ENCODE measurements at regions not wholly inside any gene's neighbourhood (a gene's known extent, or its start where the extent isn't known, plus 50 kb on each side); places are given as distances from the start of the nearest gene placed in this dataset.

GRCh38 chr3:16675805-16676204, 70.6 kb upstream of the DAZL start:
- ChIA-PET CTCF (no interaction called here), POLR2A (no interaction called here)
- TF ChIP-seq FOXM1 (IDR thresholded peaks at IDR 0.05; ENCODE audit: borderline replicate concordance) (no peak), NFRKB (IDR thresholded peaks at IDR 0.05) (no peak), BHLHE40 (IDR thresholded peaks at IDR 0.05; ENCODE audit: borderline replicate concordance) (no peak), FOXA1 (IDR thresholded peaks at IDR 0.05) (no peak), ELF4 (IDR thresholded peaks at IDR 0.05) (no peak), HDGF (IDR thresholded peaks at IDR 0.05; ENCODE audit: borderline replicate concordance) (no peak), FOXK2 (IDR thresholded peaks at IDR 0.05) (no peak), LEF1 (IDR thresholded peaks at IDR 0.05; ENCODE audit: borderline replicate concordance) (no peak), CTBP1 (IDR thresholded peaks at IDR 0.05; ENCODE audit: borderline replicate concordance) (no peak), L3MBTL2 (conservative IDR thresholded peaks at IDR 0.05) (no peak), ARNT (IDR thresholded peaks at IDR 0.05) (no peak)
- TF ChIP-seq, protein P1, sequence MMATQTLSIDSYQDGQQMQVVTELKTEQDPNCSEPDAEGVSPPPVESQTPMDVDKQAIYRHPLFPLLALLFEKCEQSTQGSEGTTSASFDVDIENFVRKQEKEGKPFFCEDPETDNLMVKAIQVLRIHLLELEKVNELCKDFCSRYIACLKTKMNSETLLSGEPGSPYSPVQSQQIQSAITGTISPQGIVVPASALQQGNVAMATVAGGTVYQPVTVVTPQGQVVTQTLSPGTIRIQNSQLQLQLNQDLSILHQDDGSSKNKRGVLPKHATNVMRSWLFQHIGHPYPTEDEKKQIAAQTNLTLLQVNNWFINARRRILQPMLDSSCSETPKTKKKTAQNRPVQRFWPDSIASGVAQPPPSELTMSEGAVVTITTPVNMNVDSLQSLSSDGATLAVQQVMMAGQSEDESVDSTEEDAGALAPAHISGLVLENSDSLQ (IDR thresholded peaks at IDR 0.05): no peak
- DNase-seq (ENCODE audit: extremely low spot score): no peak

DNA sequence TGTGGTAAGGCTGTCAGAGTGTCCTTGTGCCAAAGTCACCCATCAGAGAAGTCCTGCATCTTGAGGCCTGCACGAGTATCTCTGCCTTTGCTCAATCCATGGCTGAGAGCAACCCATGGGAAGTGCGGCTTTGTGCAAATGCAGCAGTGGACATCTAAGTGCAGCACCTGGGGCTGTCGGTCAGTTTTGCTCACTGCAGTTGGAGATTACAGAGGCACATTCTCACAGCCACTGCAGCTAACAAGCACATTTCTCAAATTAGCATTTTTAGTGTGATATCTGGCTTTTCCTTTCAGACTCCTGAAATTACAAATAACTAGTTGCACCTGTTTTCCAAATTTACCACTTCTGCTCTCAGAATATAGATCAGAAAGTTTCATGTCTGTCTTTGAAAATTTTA, 81.5 kb upstream of the DAZL start:
- POLR2A ChIA-PET: no interaction called here
- CTCF ChIA-PET: no interaction called here
- TF ChIP-seq CTBP1 (IDR thresholded peaks at IDR 0.05; ENCODE audit: borderline replicate concordance): no peak
- TF ChIP-seq L3MBTL2 (conservative IDR thresholded peaks at IDR 0.05): no peak
- TF ChIP-seq FOXA1 (IDR thresholded peaks at IDR 0.05): no peak
- no peak for TF ChIP-seq LEF1 (IDR thresholded peaks at IDR 0.05; ENCODE audit: borderline replicate concordance)
- TF ChIP-seq ARNT (IDR thresholded peaks at IDR 0.05): no peak
- no peak for TF ChIP-seq TARDBP (IDR thresholded peaks at IDR 0.05)
- TF ChIP-seq, protein P1 (IDR thresholded peaks at IDR 0.05): no peak
- TF ChIP-seq FOXK2 (IDR thresholded peaks at IDR 0.05): no peak
- no peak for TF ChIP-seq BHLHE40 (IDR thresholded peaks at IDR 0.05; ENCODE audit: borderline replicate concordance)
- no peak for TF ChIP-seq ZNF384 (IDR thresholded peaks at IDR 0.05)
- no peak for TF ChIP-seq SUZ12 (IDR thresholded peaks at IDR 0.05)
- no peak for TF ChIP-seq SP1 (IDR thresholded peaks at IDR 0.05)
- no peak for TF ChIP-seq NFRKB (IDR thresholded peaks at IDR 0.05)
- no peak for TF ChIP-seq FOXM1 (IDR thresholded peaks at IDR 0.05; ENCODE audit: borderline replicate concordance)
- TF ChIP-seq ELF4 (IDR thresholded peaks at IDR 0.05): no peak
- TF ChIP-seq HDGF (IDR thresholded peaks at IDR 0.05; ENCODE audit: borderline replicate concordance): no peak
- DNase-seq (ENCODE audit: extremely low spot score): no peak

DNA sequence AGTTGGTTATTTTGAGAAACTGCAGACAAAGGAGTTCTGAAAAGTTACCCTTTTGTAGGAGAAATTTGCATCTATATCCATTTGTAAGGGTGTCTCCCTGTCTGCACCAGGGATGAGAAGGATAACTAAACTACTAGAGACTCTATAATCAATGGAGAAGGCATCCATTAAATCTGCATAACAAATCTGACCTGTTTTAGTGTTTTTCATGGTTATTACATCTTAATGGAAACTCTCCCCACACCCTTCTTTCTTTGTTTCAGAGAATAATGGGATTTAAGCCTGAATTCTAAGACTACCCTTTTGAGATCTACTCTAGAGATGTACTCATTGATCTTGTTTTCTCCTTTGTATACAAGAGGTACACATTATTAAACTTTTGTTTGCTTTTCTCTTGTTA, 82.0 kb upstream of the DAZL start:
- TF ChIP-seq FOXA1 (IDR thresholded peaks at IDR 0.05) (no peak), L3MBTL2 (conservative IDR thresholded peaks at IDR 0.05) (no peak), SUZ12 (IDR thresholded peaks at IDR 0.05) (no peak), ARNT (IDR thresholded peaks at IDR 0.05) (no peak), SP1 (IDR thresholded peaks at IDR 0.05) (no peak), NFRKB (IDR thresholded peaks at IDR 0.05) (no peak), TARDBP (IDR thresholded peaks at IDR 0.05) (no peak)
- DNase-seq (ENCODE audit: extremely low spot score): no peak
- ChIA-PET CTCF (interaction anchor here (0.8 kb wide), 1 partner anchor 15 kb away, joined by 3 read pairs; no protein-coding TSS in a partner anchor), POLR2A (no interaction called here)

- no peak for DNase-seq (ENCODE audit: extremely low spot score)
- TF ChIP-seq FOXA1 (IDR thresholded peaks at IDR 0.05): no peak
- POLR2A ChIA-PET: no interaction called here
- CTCF ChIA-PET: no interaction called here
Observed at GRCh38 chr3:16692486-16693344, 87.5 kb upstream of the DAZL start.

- ChIA-PET CTCF (interaction anchor here (0.8 kb wide), 1 partner anchor 10 kb away, joined by 6 read pairs; no protein-coding TSS in a partner anchor), POLR2A (no interaction called here)
- TF ChIP-seq CTBP1 (IDR thresholded peaks at IDR 0.05; ENCODE audit: borderline replicate concordance) (no peak), FOXA1 (IDR thresholded peaks at IDR 0.05) (no peak), TARDBP (IDR thresholded peaks at IDR 0.05) (no peak), NFRKB (IDR thresholded peaks at IDR 0.05) (no peak), ELF4 (IDR thresholded peaks at IDR 0.05) (no peak), SUZ12 (IDR thresholded peaks at IDR 0.05) (no peak), SP1 (IDR thresholded peaks at IDR 0.05) (no peak), HDGF (IDR thresholded peaks at IDR 0.05; ENCODE audit: borderline replicate concordance) (no peak), FOXK2 (IDR thresholded peaks at IDR 0.05) (no peak), L3MBTL2 (conservative IDR thresholded peaks at IDR 0.05) (no peak), ARNT (IDR thresholded peaks at IDR 0.05) (no peak), LEF1 (IDR thresholded peaks at IDR 0.05; ENCODE audit: borderline replicate concordance) (no peak)
- TF ChIP-seq, protein P1 (IDR thresholded peaks at IDR 0.05): no peak
- no peak for DNase-seq (ENCODE audit: extremely low spot score)
Observed at GRCh38 chr3:16693820-16694219, 88.6 kb upstream of the DAZL start.

DNA sequence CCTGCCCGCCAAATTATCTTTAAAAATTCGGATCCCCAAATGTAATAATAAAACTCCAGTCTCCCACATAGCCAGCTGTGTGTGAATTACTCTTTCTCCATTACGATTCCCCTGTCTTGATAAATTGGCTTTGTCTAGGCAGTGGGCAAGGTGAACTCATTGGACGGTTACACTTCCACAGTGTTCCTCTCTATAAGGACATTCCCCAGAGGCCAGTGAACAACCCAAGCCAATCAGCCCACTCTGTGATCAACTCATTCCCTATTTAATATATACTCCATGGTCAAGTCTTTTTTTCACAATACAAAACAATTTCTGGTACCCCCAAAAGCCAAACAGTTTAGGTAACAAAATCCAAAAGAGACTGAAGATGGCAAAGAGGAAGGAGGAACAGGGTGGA, 90.5 kb upstream of the DAZL start:
- ChIA-PET POLR2A (no interaction called here), CTCF (no interaction called here)
- no peak for DNase-seq (ENCODE audit: extremely low spot score)
- TF ChIP-seq L3MBTL2 (conservative IDR thresholded peaks at IDR 0.05) (no peak), ELF4 (IDR thresholded peaks at IDR 0.05) (no peak), NFRKB (IDR thresholded peaks at IDR 0.05) (no peak), SP1 (IDR thresholded peaks at IDR 0.05) (no peak), FOXK2 (IDR thresholded peaks at IDR 0.05) (no peak), ARNT (IDR thresholded peaks at IDR 0.05) (no peak), TARDBP (IDR thresholded peaks at IDR 0.05) (no peak), SUZ12 (IDR thresholded peaks at IDR 0.05) (no peak), FOXM1 (IDR thresholded peaks at IDR 0.05; ENCODE audit: borderline replicate concordance) (no peak)
- TF ChIP-seq, protein P1 (IDR thresholded peaks at IDR 0.05): no peak

All from HEK293T (cell line).